ENCODE measurements at regions not wholly inside any gene's neighbourhood (a gene's known extent, or its start where the extent isn't known, plus 50 kb on each side); places are given as distances from the start of the nearest gene placed in this dataset.

DNA sequence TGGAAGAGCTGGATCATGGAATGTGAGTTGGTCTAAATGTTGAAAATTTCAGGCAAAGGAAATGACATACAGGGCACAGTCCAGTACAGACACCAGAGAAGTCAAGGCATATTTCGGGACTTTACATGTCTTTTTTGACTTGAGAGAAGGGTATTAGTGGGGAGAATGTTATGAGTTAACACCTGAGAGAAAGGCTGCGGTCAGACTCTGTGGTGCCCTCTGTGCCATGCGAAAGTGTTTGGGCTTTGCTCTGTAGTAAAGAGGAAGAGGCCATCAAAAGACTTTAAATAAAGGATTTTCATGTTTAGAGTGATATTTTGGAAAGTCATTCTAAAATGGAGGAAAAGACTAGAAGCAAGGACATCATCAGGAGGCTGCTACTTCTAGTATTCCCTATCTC is 607.4 kb downstream of the CCSER2 start:
- no peak overlapping the region for H3K4me3 ChIP-seq
- TF ChIP-seq, protein P1, sequence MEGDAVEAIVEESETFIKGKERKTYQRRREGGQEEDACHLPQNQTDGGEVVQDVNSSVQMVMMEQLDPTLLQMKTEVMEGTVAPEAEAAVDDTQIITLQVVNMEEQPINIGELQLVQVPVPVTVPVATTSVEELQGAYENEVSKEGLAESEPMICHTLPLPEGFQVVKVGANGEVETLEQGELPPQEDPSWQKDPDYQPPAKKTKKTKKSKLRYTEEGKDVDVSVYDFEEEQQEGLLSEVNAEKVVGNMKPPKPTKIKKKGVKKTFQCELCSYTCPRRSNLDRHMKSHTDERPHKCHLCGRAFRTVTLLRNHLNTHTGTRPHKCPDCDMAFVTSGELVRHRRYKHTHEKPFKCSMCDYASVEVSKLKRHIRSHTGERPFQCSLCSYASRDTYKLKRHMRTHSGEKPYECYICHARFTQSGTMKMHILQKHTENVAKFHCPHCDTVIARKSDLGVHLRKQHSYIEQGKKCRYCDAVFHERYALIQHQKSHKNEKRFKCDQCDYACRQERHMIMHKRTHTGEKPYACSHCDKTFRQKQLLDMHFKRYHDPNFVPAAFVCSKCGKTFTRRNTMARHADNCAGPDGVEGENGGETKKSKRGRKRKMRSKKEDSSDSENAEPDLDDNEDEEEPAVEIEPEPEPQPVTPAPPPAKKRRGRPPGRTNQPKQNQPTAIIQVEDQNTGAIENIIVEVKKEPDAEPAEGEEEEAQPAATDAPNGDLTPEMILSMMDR (IDR thresholded peaks at IDR 0.05), result no peak

DNA sequence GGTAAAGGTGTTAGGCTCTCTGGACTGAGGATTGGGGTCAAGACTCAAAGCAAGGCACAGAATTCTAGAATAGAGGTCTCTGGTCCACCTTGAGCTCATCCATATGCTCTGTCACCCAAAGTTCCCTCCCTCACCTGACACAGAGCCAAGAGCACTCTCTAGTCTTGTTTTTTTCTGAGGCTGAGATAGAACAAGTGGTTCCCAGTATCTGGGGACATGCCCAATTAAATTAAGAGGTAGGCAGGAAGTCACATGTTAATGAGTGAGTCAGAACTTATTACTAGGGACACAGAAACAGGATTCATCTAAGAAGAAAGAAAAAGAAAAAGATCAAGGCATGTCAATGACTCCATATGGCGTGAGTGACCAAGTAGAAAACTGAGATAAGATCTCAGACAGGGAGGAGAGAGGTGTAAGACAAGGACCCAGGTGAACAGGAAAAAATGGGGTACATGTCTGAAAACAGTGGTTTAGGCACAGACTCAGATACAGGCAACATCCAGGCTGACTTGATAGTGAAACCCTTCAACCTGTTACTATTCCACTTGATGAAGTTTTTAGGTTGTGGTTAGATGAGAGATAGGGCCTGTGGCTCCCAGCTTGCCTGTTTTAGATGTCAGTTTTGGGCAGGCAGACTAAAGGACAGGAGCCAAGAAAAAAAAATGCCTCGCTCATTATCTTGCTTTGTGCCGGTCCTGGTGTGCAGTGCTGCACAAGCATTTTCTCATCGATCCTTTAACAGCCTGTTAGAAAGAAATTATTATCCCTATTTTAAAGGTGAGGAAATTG is 609.9 kb downstream of the CCSER2 start:
- ATAC-seq, result peak; percentile 54

More for the DNA sequence above, 607.4 kb downstream of the CCSER2 start:
- Histone ChIP-seq H3K27ac (no peak overlapping the region), H3K9me3 (no peaks in the 10 kb centered on the region), H3K36me3 (no peaks in the 10 kb centered on the region), H3K27me3 (no peaks in the 10 kb centered on the region), H3K4me1 (no peaks in the 10 kb centered on the region)
- intact Hi-C loops (cut with DNase I), result no loop called here
- ATAC-seq (no peak), DNase-seq (no peak)

DNA sequence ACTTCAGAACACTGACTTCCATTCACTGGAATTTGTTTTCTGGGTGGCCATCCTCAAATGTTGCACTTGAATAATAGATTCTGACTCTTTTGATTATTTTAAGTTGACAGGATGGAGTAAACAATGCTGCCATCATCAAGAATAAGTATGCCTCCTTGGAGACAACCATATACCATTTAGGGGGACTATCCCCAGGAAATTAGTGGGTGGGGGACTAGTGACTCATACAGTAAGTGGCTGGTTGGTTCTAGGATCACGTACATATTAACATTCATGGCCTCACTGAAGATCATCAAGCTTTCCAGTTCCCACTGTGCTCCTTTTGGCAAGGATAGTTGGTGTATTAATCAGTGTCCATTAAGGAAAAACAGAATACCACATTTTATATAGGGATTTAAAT is 615.2 kb downstream of the CCSER2 start:
- no peaks in the 10 kb centered on the region for H3K9me3 ChIP-seq
- H3K27ac ChIP-seq, result no peak overlapping the region
- ATAC-seq (no peak), DNase-seq (no peak)
- no peaks in the 10 kb centered on the region for H3K36me3 ChIP-seq
- TF ChIP-seq, protein P1 (IDR thresholded peaks at IDR 0.05), result no peak
- H3K4me3 ChIP-seq, result no peak overlapping the region
- no peaks in the 10 kb centered on the region for H3K4me1 ChIP-seq
- no peaks in the 10 kb centered on the region for H3K27me3 ChIP-seq
- intact Hi-C loops (cut with DNase I), result no loop called here

More for the DNA sequence above, 609.9 kb downstream of the CCSER2 start:
- Histone ChIP-seq H3K27me3 (no peaks in the 10 kb centered on the region), H3K27ac (no peak overlapping the region), H3K36me3 (no peaks in the 10 kb centered on the region), H3K9me3 (no peaks in the 10 kb centered on the region), H3K4me3 (no peak overlapping the region), H3K4me1 (no peaks in the 10 kb centered on the region)
- DNase-seq, result no peak
- intact Hi-C loops (cut with DNase I), result no loop called here
- TF ChIP-seq, protein P1 (IDR thresholded peaks at IDR 0.05), result no peak

DNA sequence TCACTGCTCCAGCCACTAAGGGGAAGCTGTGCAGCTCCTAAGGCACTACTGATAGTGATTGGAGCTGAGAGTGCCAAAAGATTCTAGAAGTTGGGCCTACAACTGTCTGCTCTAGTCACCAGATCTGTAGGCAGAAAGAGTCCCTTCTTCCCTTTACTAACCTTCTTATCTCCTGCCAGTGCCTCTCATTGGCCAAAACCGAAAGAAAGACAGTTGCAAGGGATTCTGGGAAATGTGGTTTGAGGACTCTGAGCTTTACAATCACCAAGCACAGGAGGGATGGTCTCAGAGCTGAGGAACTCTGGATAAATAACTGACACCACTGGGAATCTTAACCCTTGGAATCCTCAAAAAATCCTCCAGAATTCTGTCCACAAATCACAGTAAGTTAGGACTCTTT is 615.8 kb downstream of the CCSER2 start:
- ATAC-seq (no peak), DNase-seq (no peak)
- H3K27ac ChIP-seq, result no peak overlapping the region
- no peaks in the 10 kb centered on the region for H3K27me3 ChIP-seq
- intact Hi-C loops (cut with DNase I), result no loop called here
- TF ChIP-seq, protein P1 (IDR thresholded peaks at IDR 0.05), result no peak
- H3K9me3 ChIP-seq, result no peaks in the 10 kb centered on the region
- no peak overlapping the region for H3K4me3 ChIP-seq
- no peaks in the 10 kb centered on the region for H3K4me1 ChIP-seq
- no peaks in the 10 kb centered on the region for H3K36me3 ChIP-seq

DNA sequence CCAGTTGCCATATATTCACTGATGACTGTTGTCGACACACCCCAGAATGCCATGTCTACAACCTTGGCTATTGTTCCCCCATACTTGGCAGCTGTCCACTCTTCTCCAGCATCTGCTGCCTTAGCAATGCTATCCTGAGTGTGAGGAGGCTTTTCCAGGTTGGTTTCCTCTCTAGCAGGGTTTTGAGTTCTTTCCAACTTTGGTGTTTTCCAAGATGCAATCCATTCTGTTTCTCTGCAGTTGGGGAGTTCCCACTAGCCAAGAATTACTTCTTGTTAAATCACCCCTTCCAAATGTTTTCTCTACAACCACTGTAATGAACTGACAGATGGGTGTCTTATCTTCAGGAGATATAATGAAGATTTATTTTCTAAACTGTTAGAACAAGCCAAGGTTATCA is 617.4 kb downstream of the CCSER2 start:
- no peaks in the 10 kb centered on the region for H3K9me3 ChIP-seq
- intact Hi-C loops (cut with DNase I), result no loop called here
- no peaks in the 10 kb centered on the region for H3K27me3 ChIP-seq
- DNase-seq, result no peak
- TF ChIP-seq, protein P1 (IDR thresholded peaks at IDR 0.05), result no peak
- H3K27ac ChIP-seq, result no peak overlapping the region
- no peaks in the 10 kb centered on the region for H3K4me1 ChIP-seq
- no peak overlapping the region for H3K4me3 ChIP-seq
- ATAC-seq, result no peak
- H3K36me3 ChIP-seq, result no peaks in the 10 kb centered on the region

All from left lung (tissue), 4 donors.